Fibroblast of lung (primary cell): ENCODE measurements at regions not wholly inside any gene's neighbourhood (a gene's known extent, or its start where the extent isn't known, plus 50 kb on each side); places are given as distances from the start of the nearest gene placed in this dataset.

ENCODE experiments used
- DNase-seq, 2 donors: peaks; one replicate each; pipeline versions ENCODE4 v3.0.0 to v3.0.0-alpha.2; 2010; ENCODE audit warnings: low read depth in 2 of 2
- H2AFZ ChIP-seq: 2 replicates; pipeline ENCODE4 v1.5.1; 2012; ENCODE audit warnings: low read length, control low read depth, inconsistent platforms
- H3K27ac ChIP-seq: 2 replicates; pipeline ENCODE4 v1.5.1; 2011; ENCODE audit warnings: low read length, control low read depth; ENCODE audit not compliant: insufficient read depth
- H3K27me3 ChIP-seq: 2 replicates; pipeline ENCODE4 v1.5.1; 2011; ENCODE audit warnings: mild to moderate bottlenecking, low read length; ENCODE audit not compliant: control insufficient read depth, insufficient read depth
- H3K36me3 ChIP-seq: 2 replicates; pipeline ENCODE4 v1.5.1; 2011; ENCODE audit warnings: low read length; ENCODE audit not compliant: control insufficient read depth, insufficient read depth
- H3K4me1 ChIP-seq: 2 replicates; pipeline ENCODE4 v1.5.1; 2011; ENCODE audit warnings: low read length; ENCODE audit not compliant: control insufficient read depth, insufficient read depth; ENCODE audit errors: extremely low read depth
- H3K4me2 ChIP-seq: 2 replicates; pipeline ENCODE4 v1.5.1; 2011; ENCODE audit warnings: low read length, control low read depth; ENCODE audit not compliant: insufficient read depth; ENCODE audit errors: extremely low read depth
- H3K4me3 ChIP-seq, 4 experiments: fragments of 200-600 bp in 1 of 4; sonication (generic) in 1 of 4; replicated peaks in 1 of 4; 2 replicates each; pipeline ENCODE4 v1.5.1; 2011 to 2016; ENCODE audit warnings: low read length in 4 of 4, low read depth in 3 of 4, mild to moderate bottlenecking in 3 of 4, control low read depth in 2 of 4, inconsistent platforms in 1 of 4, mixed read lengths in 1 of 4; ENCODE audit not compliant: insufficient read depth in 1 of 4; ENCODE audit errors: control extremely low read depth in 1 of 4
- H3K79me2 ChIP-seq: 2 replicates; pipeline ENCODE4 v1.5.1; 2012; ENCODE audit warnings: mild to moderate bottlenecking, low read length, inconsistent platforms; ENCODE audit not compliant: control insufficient read depth, insufficient read depth
- H3K9ac ChIP-seq: 2 replicates; pipeline ENCODE4 v1.5.1; 2011; ENCODE audit warnings: mild to moderate bottlenecking, low read length, control low read depth; ENCODE audit not compliant: insufficient read depth
- H3K9me3 ChIP-seq: 2 replicates; pipeline ENCODE4 v1.5.1; 2012; ENCODE audit warnings: low read depth, low read length; ENCODE audit not compliant: control insufficient read depth, insufficient read depth
- H4K20me1 ChIP-seq: 2 replicates; pipeline ENCODE4 v1.5.1; 2011; ENCODE audit warnings: low read length; ENCODE audit not compliant: control insufficient read depth, insufficient read depth; ENCODE audit errors: extremely low read depth
- CTCF ChIP-seq, 2 donors: IDR thresholded peaks in 1 of 2; conservative IDR thresholded peaks in 1 of 2; 1 replicate in 1 of 2; 2 replicates in 1 of 2; pipeline ENCODE4 v1.5.1; 2011 to 2012; ENCODE audit warnings: low read length in 2 of 2, control low read depth in 1 of 2, inconsistent platforms in 1 of 2, low read depth in 1 of 2, mild to moderate bottlenecking in 1 of 2
- EZH2 ChIP-seq: IDR thresholded peaks from 2 replicates; pipeline ENCODE4 v1.5.1; 2012; ENCODE audit warnings: low read length, control low read depth, mild to moderate bottlenecking; ENCODE audit errors: missing control alignments

- Histone ChIP-seq H2AFZ (no peak overlapping the region), H3K27me3 (no peaks in the 10 kb centered on the region), H3K9me3 (no peaks in the 10 kb centered on the region), H3K4me3 (no peak overlapping the region), H3K4me2 (no peak overlapping the region), H3K79me2 (no peaks in the 10 kb centered on the region), H4K20me1 (no peaks in the 10 kb centered on the region), H3K9ac (no peak overlapping the region), H3K36me3 (no peaks in the 10 kb centered on the region), H3K4me1 (no peaks in the 10 kb centered on the region), H3K27ac (no peak overlapping the region)
- TF ChIP-seq CTCF (conservative IDR thresholded peaks at IDR 0.05 in 1 of 2, IDR thresholded peaks at IDR 0.05 in 1 of 2; ENCODE audit: low read depth in 1 of 2, low read length in 2 of 2) (no peak), EZH2 (no peak)
- DNase-seq: no peak
Observed at GRCh38 chr12:129971721-129972120, 67.9 kb upstream of the TMEM132D start.

GRCh38 chr12:129973236-129973961, 69.6 kb upstream of the TMEM132D start:
- H3K27me3 ChIP-seq: no peaks in the 10 kb centered on the region
- no peak overlapping the region for H2AFZ ChIP-seq
- H3K9me3 ChIP-seq: no peaks in the 10 kb centered on the region
- H3K36me3 ChIP-seq: no peaks in the 10 kb centered on the region
- H3K9ac ChIP-seq: no peak overlapping the region
- no peak for DNase-seq
- no peaks in the 10 kb centered on the region for H3K79me2 ChIP-seq
- H3K4me1 ChIP-seq: no peaks in the 10 kb centered on the region
- no peak overlapping the region for H3K27ac ChIP-seq
- no peaks in the 10 kb centered on the region for H4K20me1 ChIP-seq
- no peak for TF ChIP-seq EZH2
- TF ChIP-seq CTCF (conservative IDR thresholded peaks at IDR 0.05 in 1 of 2, IDR thresholded peaks at IDR 0.05 in 1 of 2; ENCODE audit: low read depth in 1 of 2, low read length in 2 of 2): no peak
- no peak overlapping the region for H3K4me2 ChIP-seq
- H3K4me3 ChIP-seq: no peak overlapping the region

- no peaks in the 10 kb centered on the region for H4K20me1 ChIP-seq
- no peak overlapping the region for H3K9ac ChIP-seq
- H3K4me2 ChIP-seq: no peak overlapping the region
- H3K79me2 ChIP-seq: no peaks in the 10 kb centered on the region
- H3K27me3 ChIP-seq: no peaks in the 10 kb centered on the region
- no peak for DNase-seq
- H3K4me3 ChIP-seq: no peak overlapping the region
- H3K36me3 ChIP-seq: no peaks in the 10 kb centered on the region
- TF ChIP-seq EZH2: no peak
- TF ChIP-seq CTCF (conservative IDR thresholded peaks at IDR 0.05 in 1 of 2, IDR thresholded peaks at IDR 0.05 in 1 of 2; ENCODE audit: low read depth in 1 of 2, low read length in 2 of 2): no peak
- no peaks in the 10 kb centered on the region for H3K9me3 ChIP-seq
- H3K4me1 ChIP-seq: no peaks in the 10 kb centered on the region
- H2AFZ ChIP-seq: no peak overlapping the region
- no peak overlapping the region for H3K27ac ChIP-seq
Observed at GRCh38 chr12:129984106-129984505, 80.3 kb upstream of the TMEM132D start.
